ENCODE measurements at regions not wholly inside any gene's neighbourhood (a gene's known extent, or its start where the extent isn't known, plus 50 kb on each side); places are given as distances from the start of the nearest gene placed in this dataset.
"Not testable (repeated sequence)": the region's sequence is repeated elsewhere in the genome, so short reads cannot be mapped to it uniquely, and the experiment has no call there.

DNA sequence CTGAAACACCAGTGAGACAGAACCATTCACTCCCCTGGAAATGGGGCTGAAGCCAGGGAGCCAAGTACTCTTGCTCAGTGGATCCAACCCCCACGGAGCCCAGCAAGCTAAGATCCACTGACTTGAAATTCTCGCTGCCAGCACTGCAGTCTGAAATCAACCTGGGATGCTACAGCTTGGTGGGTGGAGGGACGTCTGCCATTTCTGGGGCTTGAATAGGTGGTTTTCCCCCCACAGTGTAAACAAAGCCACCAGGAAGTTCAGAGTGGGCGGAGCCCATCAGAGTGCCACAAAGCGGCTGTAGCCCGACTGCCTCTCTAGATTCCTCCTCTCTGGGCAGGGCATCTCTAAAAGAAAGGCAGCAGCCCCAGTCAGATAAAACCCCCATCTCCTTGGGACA lies 292.8 kb downstream of the LNPK start:
- no peak overlapping the region for H3K27ac Mint-ChIP-seq (ENCODE audit: unreplicated experiment)
- H3K36me3 Mint-ChIP-seq (ENCODE audit: unreplicated experiment), result peaks cover 35% of the 10 kb centered on the region
- H3K4me1 Mint-ChIP-seq (ENCODE audit: low read depth, unreplicated experiment), result no peaks in the 10 kb centered on the region
- no peak overlapping the region for H3K4me3 Mint-ChIP-seq (ENCODE audit: unreplicated experiment)
- DNase-seq, result no peak
- peaks cover 4% of the 10 kb centered on the region for H3K9me3 Mint-ChIP-seq (ENCODE audit: unreplicated experiment)
- TF ChIP-seq, protein P1, sequence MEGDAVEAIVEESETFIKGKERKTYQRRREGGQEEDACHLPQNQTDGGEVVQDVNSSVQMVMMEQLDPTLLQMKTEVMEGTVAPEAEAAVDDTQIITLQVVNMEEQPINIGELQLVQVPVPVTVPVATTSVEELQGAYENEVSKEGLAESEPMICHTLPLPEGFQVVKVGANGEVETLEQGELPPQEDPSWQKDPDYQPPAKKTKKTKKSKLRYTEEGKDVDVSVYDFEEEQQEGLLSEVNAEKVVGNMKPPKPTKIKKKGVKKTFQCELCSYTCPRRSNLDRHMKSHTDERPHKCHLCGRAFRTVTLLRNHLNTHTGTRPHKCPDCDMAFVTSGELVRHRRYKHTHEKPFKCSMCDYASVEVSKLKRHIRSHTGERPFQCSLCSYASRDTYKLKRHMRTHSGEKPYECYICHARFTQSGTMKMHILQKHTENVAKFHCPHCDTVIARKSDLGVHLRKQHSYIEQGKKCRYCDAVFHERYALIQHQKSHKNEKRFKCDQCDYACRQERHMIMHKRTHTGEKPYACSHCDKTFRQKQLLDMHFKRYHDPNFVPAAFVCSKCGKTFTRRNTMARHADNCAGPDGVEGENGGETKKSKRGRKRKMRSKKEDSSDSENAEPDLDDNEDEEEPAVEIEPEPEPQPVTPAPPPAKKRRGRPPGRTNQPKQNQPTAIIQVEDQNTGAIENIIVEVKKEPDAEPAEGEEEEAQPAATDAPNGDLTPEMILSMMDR (IDR thresholded peaks at IDR 0.05; ENCODE audit: partially characterized antibody, unreplicated experiment), result no peak
- H3K27me3 Mint-ChIP-seq (ENCODE audit: unreplicated experiment), result no peaks in the 10 kb centered on the region

DNA sequence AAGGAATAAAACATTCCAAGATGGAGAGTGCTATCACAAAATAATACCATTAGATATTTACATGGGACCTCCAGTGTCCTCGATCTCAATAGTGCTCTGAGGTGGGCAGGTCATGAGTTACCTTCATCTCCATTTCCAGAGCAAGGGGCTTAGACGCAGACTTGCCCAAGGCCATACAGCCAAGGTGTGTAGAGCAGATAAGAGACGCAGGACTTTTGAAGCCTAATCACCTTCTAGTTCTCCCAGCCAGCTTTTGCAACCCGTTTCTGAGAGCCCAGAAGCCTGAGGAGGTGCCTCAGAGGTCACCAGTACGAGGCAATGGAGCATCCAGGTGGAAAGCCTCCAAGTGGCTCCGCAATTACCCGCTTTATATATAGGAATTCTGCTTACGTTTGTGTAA lies 294.7 kb downstream of the LNPK start:
- H3K36me3 Mint-ChIP-seq (ENCODE audit: unreplicated experiment), result peaks cover 20% of the 10 kb centered on the region

GRCh38 chr2:175704568-175704967 lies 297.5 kb downstream of the LNPK start:
- H3K27ac Mint-ChIP-seq (ENCODE audit: unreplicated experiment); H3K4me3 Mint-ChIP-seq (ENCODE audit: unreplicated experiment); DNase-seq; H3K36me3 Mint-ChIP-seq (ENCODE audit: unreplicated experiment); H3K4me1 Mint-ChIP-seq (ENCODE audit: low read depth, unreplicated experiment); H3K9me3 Mint-ChIP-seq (ENCODE audit: unreplicated experiment); H3K27me3 Mint-ChIP-seq (ENCODE audit: unreplicated experiment): not testable (repeated sequence)

More for the DNA sequence above, 294.7 kb downstream of the LNPK start:
- Mint-ChIP-seq H3K9me3 (ENCODE audit: unreplicated experiment) (peaks cover 4% of the 10 kb centered on the region), H3K4me3 (ENCODE audit: unreplicated experiment) (no peak overlapping the region), H3K27ac (ENCODE audit: unreplicated experiment) (no peak overlapping the region), H3K27me3 (ENCODE audit: unreplicated experiment) (no peaks in the 10 kb centered on the region), H3K4me1 (ENCODE audit: low read depth, unreplicated experiment) (no peaks in the 10 kb centered on the region)
- TF ChIP-seq, protein P1 (IDR thresholded peaks at IDR 0.05; ENCODE audit: partially characterized antibody, unreplicated experiment), result no peak
- DNase-seq, result no peak

DNA sequence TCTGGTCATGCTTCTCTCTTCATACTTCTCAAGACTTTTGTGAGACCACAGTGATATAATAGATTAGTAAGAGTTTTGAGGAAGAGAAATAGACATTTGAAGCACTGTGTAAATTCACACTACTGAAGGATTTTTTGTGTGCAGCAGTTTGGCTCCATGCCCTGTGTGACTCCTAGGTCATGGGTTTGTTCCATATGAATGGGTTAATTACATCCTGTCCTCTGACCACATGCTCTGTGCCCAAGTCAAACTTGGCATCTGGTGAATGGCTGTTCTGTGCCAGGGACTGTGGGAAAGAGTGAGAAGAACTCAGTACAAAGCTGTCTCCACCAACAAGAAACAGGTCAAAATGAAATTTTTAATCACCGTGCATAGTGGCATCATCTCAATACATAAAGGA lies 304.0 kb downstream of the LNPK start:
- no peak for DNase-seq
- Mint-ChIP-seq H3K27ac (ENCODE audit: unreplicated experiment) (no peak overlapping the region), H3K4me1 (ENCODE audit: low read depth, unreplicated experiment) (peaks cover 22% of the 10 kb centered on the region), H3K9me3 (ENCODE audit: unreplicated experiment) (no peaks in the 10 kb centered on the region), H3K27me3 (ENCODE audit: unreplicated experiment) (peaks cover 2% of the 10 kb centered on the region), H3K4me3 (ENCODE audit: unreplicated experiment) (no peak overlapping the region), H3K36me3 (ENCODE audit: unreplicated experiment) (no peaks in the 10 kb centered on the region)
- TF ChIP-seq, protein P1 (IDR thresholded peaks at IDR 0.05; ENCODE audit: partially characterized antibody, unreplicated experiment), result no peak

DNA sequence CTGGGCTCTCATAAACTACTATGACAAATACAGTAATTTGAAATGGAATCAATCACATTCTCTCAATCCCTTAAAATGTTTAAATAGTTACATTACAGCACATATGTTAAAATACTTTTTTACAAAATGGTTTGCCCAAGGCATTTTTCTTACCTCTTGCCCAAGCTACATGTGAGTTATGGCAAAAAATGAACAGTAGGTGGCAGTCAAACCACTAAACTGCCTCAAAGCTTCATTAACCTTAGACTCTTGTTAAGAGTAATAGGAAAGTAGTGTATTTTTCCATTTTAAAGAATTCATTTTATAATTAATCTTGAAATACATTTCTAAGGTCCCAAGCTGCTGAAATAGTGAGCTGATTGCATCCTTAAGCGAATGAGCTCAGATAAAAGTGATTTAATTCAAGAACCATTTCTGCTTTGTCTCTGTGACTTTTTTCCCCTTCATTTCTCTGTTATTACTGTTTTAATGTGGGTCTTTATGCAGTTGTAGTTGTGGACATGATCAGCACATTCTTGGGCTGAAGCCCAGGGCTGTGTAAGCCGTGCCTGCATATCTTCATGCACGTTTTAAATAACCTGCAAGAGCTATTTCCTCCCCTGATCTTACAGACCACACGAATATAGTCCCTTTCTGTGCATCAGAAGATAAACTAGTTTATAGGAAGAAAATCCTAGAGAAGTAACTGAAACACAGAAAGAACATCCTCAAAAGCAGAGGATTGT lies 311.8 kb downstream of the LNPK start:
- Mint-ChIP-seq H3K27me3 (ENCODE audit: unreplicated experiment) (peaks cover 2% of the 10 kb centered on the region), H3K4me3 (ENCODE audit: unreplicated experiment) (no peak overlapping the region), H3K9me3 (ENCODE audit: unreplicated experiment) (no peaks in the 10 kb centered on the region), H3K36me3 (ENCODE audit: unreplicated experiment) (no peaks in the 10 kb centered on the region), H3K4me1 (ENCODE audit: low read depth, unreplicated experiment) (peaks cover 25% of the 10 kb centered on the region), H3K27ac (ENCODE audit: unreplicated experiment) (no peak overlapping the region)
- TF ChIP-seq, protein P1 (IDR thresholded peaks at IDR 0.05; ENCODE audit: partially characterized antibody, unreplicated experiment), result peak; percentile 91
- DNase-seq, result no peak
